KMS-11 (cell line): ENCODE measurements at regions not wholly inside any gene's neighbourhood (a gene's known extent, or its start where the extent isn't known, plus 50 kb on each side); places are given as distances from the start of the nearest gene placed in this dataset.

Source experiments
- H2AFZ ChIP-seq: fragments of 200-600 bp; sonication (generic); 2 replicates; pipeline ENCODE4 v1.6.1; 2016; ENCODE audit warnings: antibody characterized with exemption, mixed run types, low read depth
- H3K27ac ChIP-seq: fragments of 200-600 bp; sonication (generic); 2 replicates; pipeline ENCODE4 v1.6.1; 2016; ENCODE audit warnings: mild to moderate bottlenecking, mixed run types
- H3K27me3 ChIP-seq: fragments of 200-600 bp; sonication (generic); 2 replicates; pipeline ENCODE4 v1.6.1; 2017; ENCODE audit warnings: mild to moderate bottlenecking, low read depth, mixed run types, moderate library complexity; ENCODE audit not compliant: insufficient read depth
- H3K36me3 ChIP-seq: fragments of 200-600 bp; sonication (generic); 2 replicates; pipeline ENCODE4 v1.6.1; 2017; ENCODE audit warnings: mild to moderate bottlenecking, mixed run types; ENCODE audit not compliant: insufficient read depth
- H3K4me1 ChIP-seq: fragments of 200-600 bp; sonication (generic); 2 replicates; pipeline ENCODE4 v1.6.1; 2016; ENCODE audit warnings: mild to moderate bottlenecking, low read depth, mixed run types; ENCODE audit not compliant: poor library complexity, severe bottlenecking
- H3K4me2 ChIP-seq: fragments of 200-600 bp; sonication (generic); 2 replicates; pipeline ENCODE4 v1.7.0; 2016; ENCODE audit warnings: mild to moderate bottlenecking, mixed run types
- H3K4me3 ChIP-seq: fragments of 200-600 bp; sonication (generic); IDR thresholded peaks from 2 replicates; pipeline ENCODE4 v1.6.1; 2017; ENCODE audit warnings: low read depth, low read length, mixed read lengths; ENCODE audit not compliant: insufficient read depth
- H3K79me2 ChIP-seq: fragments of 200-600 bp; sonication (generic); 2 replicates; pipeline ENCODE4 v1.6.1; 2016; ENCODE audit warnings: low read depth, mixed run types; ENCODE audit not compliant: insufficient read depth
- H3K9ac ChIP-seq: fragments of 200-600 bp; sonication (generic); 2 replicates; pipeline ENCODE4 v1.6.1; 2016; ENCODE audit warnings: mild to moderate bottlenecking, mixed run types
- H4K20me1 ChIP-seq: fragments of 200-600 bp; sonication (generic); 2 replicates; pipeline ENCODE4 v1.6.1; 2016; ENCODE audit warnings: mild to moderate bottlenecking, mixed run types; ENCODE audit not compliant: insufficient read depth
- TF ChIP-seq, protein P1 (sequence below): fragments of 200-600 bp; sonication (generic); conservative IDR thresholded peaks from 2 replicates; pipeline ENCODE4 v1.6.1; 2017; ENCODE audit warnings: low read depth, mild to moderate bottlenecking, antibody characterized with exemption, low read length, moderate library complexity, mixed read lengths

DNA sequence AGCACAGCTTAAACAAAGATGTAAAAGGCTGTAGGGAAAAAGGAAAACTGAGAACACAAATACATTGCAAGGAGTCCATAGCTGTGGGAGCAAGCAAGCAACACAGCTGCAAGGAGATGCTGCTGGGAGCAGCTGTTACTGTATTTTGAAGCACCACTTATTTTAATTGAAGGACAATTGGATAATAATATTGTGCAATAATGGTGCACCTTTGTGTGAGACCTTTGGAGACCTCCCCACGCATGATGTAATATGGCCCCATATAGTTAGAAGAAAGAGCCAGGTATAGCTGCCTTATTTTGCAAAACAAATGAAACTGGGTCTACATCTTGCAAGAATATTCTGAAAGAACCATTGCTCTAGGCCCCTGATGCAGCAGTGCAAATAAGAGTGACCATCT is 191.1 kb upstream of the KIRREL3 start:
- no peaks in the 10 kb centered on the region for H3K4me1 ChIP-seq
- no peaks in the 10 kb centered on the region for H4K20me1 ChIP-seq
- no peak overlapping the region for H3K27ac ChIP-seq
- no peaks in the 10 kb centered on the region for H3K36me3 ChIP-seq
- H3K27me3 ChIP-seq = no peaks in the 10 kb centered on the region
- no peaks in the 10 kb centered on the region for H3K79me2 ChIP-seq
- H3K9ac ChIP-seq = no peak overlapping the region
- H3K4me2 ChIP-seq = no peak overlapping the region
- TF ChIP-seq, protein P1, sequence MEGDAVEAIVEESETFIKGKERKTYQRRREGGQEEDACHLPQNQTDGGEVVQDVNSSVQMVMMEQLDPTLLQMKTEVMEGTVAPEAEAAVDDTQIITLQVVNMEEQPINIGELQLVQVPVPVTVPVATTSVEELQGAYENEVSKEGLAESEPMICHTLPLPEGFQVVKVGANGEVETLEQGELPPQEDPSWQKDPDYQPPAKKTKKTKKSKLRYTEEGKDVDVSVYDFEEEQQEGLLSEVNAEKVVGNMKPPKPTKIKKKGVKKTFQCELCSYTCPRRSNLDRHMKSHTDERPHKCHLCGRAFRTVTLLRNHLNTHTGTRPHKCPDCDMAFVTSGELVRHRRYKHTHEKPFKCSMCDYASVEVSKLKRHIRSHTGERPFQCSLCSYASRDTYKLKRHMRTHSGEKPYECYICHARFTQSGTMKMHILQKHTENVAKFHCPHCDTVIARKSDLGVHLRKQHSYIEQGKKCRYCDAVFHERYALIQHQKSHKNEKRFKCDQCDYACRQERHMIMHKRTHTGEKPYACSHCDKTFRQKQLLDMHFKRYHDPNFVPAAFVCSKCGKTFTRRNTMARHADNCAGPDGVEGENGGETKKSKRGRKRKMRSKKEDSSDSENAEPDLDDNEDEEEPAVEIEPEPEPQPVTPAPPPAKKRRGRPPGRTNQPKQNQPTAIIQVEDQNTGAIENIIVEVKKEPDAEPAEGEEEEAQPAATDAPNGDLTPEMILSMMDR = no peak
- H3K4me3 ChIP-seq = no peak overlapping the region
- no peak overlapping the region for H2AFZ ChIP-seq

DNA sequence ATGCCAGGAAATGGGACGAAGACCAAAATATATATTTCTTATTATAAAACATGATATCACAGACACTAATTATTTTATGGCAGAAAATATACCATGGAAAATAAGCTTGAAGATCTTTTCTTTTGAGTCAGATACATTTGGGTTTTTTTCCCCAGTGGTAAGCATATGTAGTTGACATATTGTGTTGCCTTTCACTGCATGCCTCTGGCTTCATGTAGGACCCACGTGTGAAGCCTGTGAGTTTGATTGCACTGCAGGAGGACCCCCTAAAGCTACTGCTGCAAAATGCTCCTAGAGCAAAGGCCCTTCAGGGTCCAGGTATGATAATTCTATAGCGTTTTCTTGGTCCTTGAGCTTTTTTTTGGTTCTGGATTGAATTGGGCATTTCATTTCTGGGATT is 190.7 kb upstream of the KIRREL3 start:
- Histone ChIP-seq H3K27ac (no peak overlapping the region), H3K79me2 (no peaks in the 10 kb centered on the region), H3K4me2 (no peak overlapping the region), H3K36me3 (no peaks in the 10 kb centered on the region), H2AFZ (no peak overlapping the region), H3K27me3 (no peaks in the 10 kb centered on the region), H3K4me3 (no peak overlapping the region), H4K20me1 (no peaks in the 10 kb centered on the region), H3K4me1 (no peaks in the 10 kb centered on the region), H3K9ac (no peak overlapping the region)
- TF ChIP-seq, protein P1 = no peak

DNA sequence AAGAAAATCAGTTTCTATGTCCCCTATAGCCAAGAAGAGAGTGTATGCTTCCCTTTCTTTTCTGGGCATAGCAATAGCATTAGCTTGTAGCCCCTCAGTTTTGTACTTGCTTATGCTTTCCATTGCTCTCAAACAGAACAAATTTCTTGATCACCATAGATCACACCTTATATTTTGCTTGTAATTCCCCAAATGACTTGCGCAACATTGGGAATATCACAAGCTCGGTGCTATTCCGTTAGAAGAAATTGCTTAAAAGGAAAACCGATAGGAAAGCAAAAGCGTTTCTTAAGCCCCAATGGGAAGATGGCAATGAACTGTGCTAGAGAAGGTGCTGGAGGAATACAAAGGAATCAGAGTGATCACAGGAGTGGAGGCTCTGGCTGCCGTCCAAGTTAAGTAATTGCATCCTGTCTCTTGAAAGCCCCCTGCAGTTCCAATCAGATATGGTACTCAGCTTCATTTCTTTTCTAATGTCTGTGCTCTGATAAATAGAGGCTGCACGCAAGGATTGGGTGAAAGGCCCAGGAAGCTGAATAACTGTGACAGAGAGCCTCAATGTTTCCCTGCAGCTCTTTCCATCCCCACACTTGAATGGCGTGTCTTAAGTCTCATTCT is 182.1 kb upstream of the KIRREL3 start:
- H4K20me1 ChIP-seq = no peaks in the 10 kb centered on the region
- no peaks in the 10 kb centered on the region for H3K27me3 ChIP-seq

DNA sequence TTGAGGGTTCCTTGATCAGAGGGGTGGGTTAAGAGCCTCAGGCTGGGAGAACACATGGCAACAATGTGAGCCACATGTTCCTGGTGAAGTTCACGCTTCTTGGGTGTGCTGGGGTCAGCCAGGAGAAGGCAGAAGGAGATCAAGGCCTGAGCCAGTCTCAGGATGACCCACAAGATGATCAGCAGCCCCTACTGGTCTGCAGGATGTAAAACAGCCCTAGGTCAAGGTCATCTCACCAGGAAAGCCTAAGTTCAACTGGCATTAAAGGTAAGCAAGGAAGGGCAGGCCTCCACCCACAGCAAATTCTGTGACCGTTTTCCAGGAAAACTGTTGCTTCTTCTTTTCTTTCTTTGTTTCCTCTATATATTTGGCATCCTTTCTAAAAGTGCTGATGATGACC is 156.7 kb upstream of the KIRREL3 start:
- TF ChIP-seq, protein P1 = no peak
- Histone ChIP-seq H3K79me2 (no peaks in the 10 kb centered on the region), H2AFZ (no peak overlapping the region), H3K9ac (no peak overlapping the region), H3K36me3 (no peaks in the 10 kb centered on the region), H3K27me3 (no peaks in the 10 kb centered on the region), H3K27ac (no peak overlapping the region), H3K4me3 (no peak overlapping the region), H3K4me2 (no peak overlapping the region), H3K4me1 (no peaks in the 10 kb centered on the region), H4K20me1 (no peaks in the 10 kb centered on the region)

More for the DNA sequence above, 182.1 kb upstream of the KIRREL3 start:
- H3K4me2 ChIP-seq = no peak overlapping the region
- H3K4me3 ChIP-seq = no peak overlapping the region
- no peaks in the 10 kb centered on the region for H3K79me2 ChIP-seq
- H2AFZ ChIP-seq = no peak overlapping the region
- H3K36me3 ChIP-seq = no peaks in the 10 kb centered on the region
- TF ChIP-seq, protein P1 = no peak
- no peak overlapping the region for H3K9ac ChIP-seq
- no peak overlapping the region for H3K27ac ChIP-seq
- H3K4me1 ChIP-seq = no peaks in the 10 kb centered on the region
